GDM1 (cell line): ENCODE measurements at regions not wholly inside any gene's neighbourhood (a gene's known extent, or its start where the extent isn't known, plus 50 kb on each side); places are given as distances from the start of the nearest gene placed in this dataset.
"Not testable (repeated sequence)": the region's sequence is repeated elsewhere in the genome, so short reads cannot be mapped to it uniquely, and the experiment has no call there.

Source experiments
- DNase-seq: peaks from one replicate; lab custom pipeline; 2025; lab: John Stamatoyannopoulos, UW

- no peak for DNase-seq
These were observed 172.7 kb upstream of the TRIB2 start for GRCh38 chr2:12543978-12544558.

- no peak for DNase-seq
These were observed 169.1 kb upstream of the TRIB2 start for GRCh38 chr2:12547566-12548170.

- no peak for DNase-seq
These were observed 167.8 kb upstream of the TRIB2 start for GRCh38 chr2:12548906-12549305.

GRCh38 chr2:12549641-12550040, 167.1 kb upstream of the TRIB2 start:
- DNase-seq: no peak

GRCh38 chr2:12552092-12552491, 164.6 kb upstream of the TRIB2 start:
- DNase-seq: no peak

GRCh38 chr2:12554224-12555011, 162.3 kb upstream of the TRIB2 start:
- DNase-seq: no peak

GRCh38 chr2:12555012-12555645, 161.6 kb upstream of the TRIB2 start:
- no peak for DNase-seq

GRCh38 chr2:12556762-12557161, 160.0 kb upstream of the TRIB2 start:
- DNase-seq: no peak

- DNase-seq: no peak
These were observed 159.0 kb upstream of the TRIB2 start for GRCh38 chr2:12557688-12558087.

GRCh38 chr2:12558519-12558918, 158.2 kb upstream of the TRIB2 start:
- no peak for DNase-seq

- no peak for DNase-seq
These were observed 156.1 kb upstream of the TRIB2 start for GRCh38 chr2:12560618-12561017.

- DNase-seq: no peak
These were observed 149.3 kb upstream of the TRIB2 start for GRCh38 chr2:12567411-12567810.

GRCh38 chr2:12569510-12569909, 147.2 kb upstream of the TRIB2 start:
- DNase-seq: not testable (repeated sequence)

GRCh38 chr2:12569929-12570328, 146.8 kb upstream of the TRIB2 start:
- DNase-seq: not testable (repeated sequence)

GRCh38 chr2:12577091-12577490, 139.6 kb upstream of the TRIB2 start:
- no peak for DNase-seq

- DNase-seq: no peak
These were observed 139.0 kb upstream of the TRIB2 start for GRCh38 chr2:12577567-12578253.

GRCh38 chr2:12579018-12579417, 137.7 kb upstream of the TRIB2 start:
- no peak for DNase-seq

- no peak for DNase-seq
These were observed 132.4 kb upstream of the TRIB2 start for GRCh38 chr2:12584338-12584737.

- no peak for DNase-seq
These were observed 131.0 kb upstream of the TRIB2 start for GRCh38 chr2:12585784-12586183.

GRCh38 chr2:12587228-12587627, 129.5 kb upstream of the TRIB2 start:
- DNase-seq: no peak

GRCh38 chr2:12587729-12588522, 128.8 kb upstream of the TRIB2 start:
- no peak for DNase-seq
